ENCODE measurements at regions not wholly inside any gene's neighbourhood (a gene's known extent, or its start where the extent isn't known, plus 50 kb on each side); places are given as distances from the start of the nearest gene placed in this dataset.

DNA sequence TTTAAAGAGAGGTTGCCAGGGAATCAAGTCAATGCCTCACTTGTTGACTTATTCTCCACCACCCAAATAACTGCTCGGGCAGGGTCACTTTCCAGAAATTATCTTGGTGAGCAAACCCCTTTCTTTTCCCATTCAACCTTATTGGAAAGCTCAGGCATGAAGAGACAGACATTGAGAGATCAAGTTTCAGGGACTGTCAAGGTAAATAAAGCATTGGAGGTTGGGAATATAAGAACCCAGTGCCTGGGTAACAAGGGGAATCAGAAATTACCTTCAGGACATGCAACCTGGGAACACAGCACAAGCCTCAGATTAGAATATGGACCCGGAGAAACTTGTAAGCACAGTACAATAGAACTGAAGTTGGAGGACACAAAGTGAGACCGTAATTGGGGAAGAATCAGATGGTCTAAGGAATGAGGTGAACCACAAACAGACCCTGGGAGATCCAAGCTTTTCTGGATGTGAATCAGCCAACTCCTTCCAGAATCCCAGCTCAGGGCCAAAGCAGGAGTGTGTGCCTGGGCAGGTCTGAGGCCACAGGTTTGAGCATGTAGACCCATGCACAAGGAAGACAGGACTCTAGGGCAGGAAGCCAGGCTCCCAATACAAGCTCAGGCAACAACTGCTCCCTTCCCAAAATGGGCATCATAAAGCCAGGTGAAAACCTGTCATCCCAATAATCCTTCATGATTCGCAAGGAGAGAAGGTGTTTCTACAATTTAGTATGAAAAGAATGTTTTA is 512.8 kb downstream of the MAFB start:
- TF ChIP-seq SPI1 (IDR thresholded peaks at IDR 0.05; ENCODE audit: borderline replicate concordance, low read depth) (no peak), GABPA (IDR thresholded peaks at IDR 0.05; ENCODE audit: low read depth) (no peak), POLR2AphosphoS5 (IDR thresholded peaks at IDR 0.05; ENCODE audit: low read depth) (no peak)
- TF ChIP-seq, protein P1, sequence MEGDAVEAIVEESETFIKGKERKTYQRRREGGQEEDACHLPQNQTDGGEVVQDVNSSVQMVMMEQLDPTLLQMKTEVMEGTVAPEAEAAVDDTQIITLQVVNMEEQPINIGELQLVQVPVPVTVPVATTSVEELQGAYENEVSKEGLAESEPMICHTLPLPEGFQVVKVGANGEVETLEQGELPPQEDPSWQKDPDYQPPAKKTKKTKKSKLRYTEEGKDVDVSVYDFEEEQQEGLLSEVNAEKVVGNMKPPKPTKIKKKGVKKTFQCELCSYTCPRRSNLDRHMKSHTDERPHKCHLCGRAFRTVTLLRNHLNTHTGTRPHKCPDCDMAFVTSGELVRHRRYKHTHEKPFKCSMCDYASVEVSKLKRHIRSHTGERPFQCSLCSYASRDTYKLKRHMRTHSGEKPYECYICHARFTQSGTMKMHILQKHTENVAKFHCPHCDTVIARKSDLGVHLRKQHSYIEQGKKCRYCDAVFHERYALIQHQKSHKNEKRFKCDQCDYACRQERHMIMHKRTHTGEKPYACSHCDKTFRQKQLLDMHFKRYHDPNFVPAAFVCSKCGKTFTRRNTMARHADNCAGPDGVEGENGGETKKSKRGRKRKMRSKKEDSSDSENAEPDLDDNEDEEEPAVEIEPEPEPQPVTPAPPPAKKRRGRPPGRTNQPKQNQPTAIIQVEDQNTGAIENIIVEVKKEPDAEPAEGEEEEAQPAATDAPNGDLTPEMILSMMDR (IDR thresholded peaks at IDR 0.05; ENCODE audit: insufficient read depth, low read length) = no peak
- TF ChIP-seq, protein P2, sequence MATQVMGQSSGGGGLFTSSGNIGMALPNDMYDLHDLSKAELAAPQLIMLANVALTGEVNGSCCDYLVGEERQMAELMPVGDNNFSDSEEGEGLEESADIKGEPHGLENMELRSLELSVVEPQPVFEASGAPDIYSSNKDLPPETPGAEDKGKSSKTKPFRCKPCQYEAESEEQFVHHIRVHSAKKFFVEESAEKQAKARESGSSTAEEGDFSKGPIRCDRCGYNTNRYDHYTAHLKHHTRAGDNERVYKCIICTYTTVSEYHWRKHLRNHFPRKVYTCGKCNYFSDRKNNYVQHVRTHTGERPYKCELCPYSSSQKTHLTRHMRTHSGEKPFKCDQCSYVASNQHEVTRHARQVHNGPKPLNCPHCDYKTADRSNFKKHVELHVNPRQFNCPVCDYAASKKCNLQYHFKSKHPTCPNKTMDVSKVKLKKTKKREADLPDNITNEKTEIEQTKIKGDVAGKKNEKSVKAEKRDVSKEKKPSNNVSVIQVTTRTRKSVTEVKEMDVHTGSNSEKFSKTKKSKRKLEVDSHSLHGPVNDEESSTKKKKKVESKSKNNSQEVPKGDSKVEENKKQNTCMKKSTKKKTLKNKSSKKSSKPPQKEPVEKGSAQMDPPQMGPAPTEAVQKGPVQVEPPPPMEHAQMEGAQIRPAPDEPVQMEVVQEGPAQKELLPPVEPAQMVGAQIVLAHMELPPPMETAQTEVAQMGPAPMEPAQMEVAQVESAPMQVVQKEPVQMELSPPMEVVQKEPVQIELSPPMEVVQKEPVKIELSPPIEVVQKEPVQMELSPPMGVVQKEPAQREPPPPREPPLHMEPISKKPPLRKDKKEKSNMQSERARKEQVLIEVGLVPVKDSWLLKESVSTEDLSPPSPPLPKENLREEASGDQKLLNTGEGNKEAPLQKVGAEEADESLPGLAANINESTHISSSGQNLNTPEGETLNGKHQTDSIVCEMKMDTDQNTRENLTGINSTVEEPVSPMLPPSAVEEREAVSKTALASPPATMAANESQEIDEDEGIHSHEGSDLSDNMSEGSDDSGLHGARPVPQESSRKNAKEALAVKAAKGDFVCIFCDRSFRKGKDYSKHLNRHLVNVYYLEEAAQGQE (IDR thresholded peaks at IDR 0.05; ENCODE audit: insufficient replicate concordance, low read depth) = no peak
- Histone ChIP-seq H3K4me3 (replicated peaks; ENCODE audit: insufficient read depth, low read length) (no peak overlapping the region), H3K27me3 (ENCODE audit: insufficient read depth, poor library complexity, severe bottlenecking) (peaks cover 4% of the 10 kb centered on the region), H3K27ac (replicated peaks) (no peak overlapping the region)
- DNase-seq (ENCODE audit: low read depth in 1 of 2, low spot score in 1 of 2) = no peak

DNA sequence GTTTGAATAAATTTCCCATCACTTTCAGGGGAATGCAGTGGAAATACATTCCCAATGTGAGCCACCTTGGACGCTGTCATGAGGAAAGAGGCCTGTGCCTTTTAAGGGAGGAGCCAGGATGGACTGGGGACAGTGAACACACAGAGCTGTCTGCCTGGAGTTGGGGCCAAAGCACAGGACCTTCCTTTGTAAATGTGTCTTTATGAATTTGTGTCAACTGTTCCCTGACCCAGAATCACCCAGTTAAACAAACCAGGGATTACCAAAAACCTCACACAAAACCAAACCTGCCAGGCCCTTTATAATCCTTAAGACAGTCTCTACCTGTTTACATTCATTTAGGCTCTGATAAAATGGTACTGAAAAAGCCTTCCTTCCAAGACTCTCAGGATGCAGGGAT is 513.7 kb downstream of the MAFB start:
- no peak for DNase-seq (ENCODE audit: low read depth in 1 of 2, low spot score in 1 of 2)
- Histone ChIP-seq H3K27me3 (ENCODE audit: insufficient read depth, poor library complexity, severe bottlenecking) (peaks cover 4% of the 10 kb centered on the region), H3K4me3 (replicated peaks; ENCODE audit: insufficient read depth, low read length) (no peak overlapping the region), H3K27ac (replicated peaks) (no peak overlapping the region)
- TF ChIP-seq GABPA (IDR thresholded peaks at IDR 0.05; ENCODE audit: low read depth) = no peak
- TF ChIP-seq SPI1 (IDR thresholded peaks at IDR 0.05; ENCODE audit: borderline replicate concordance, low read depth) = no peak
- TF ChIP-seq, protein P1 (IDR thresholded peaks at IDR 0.05; ENCODE audit: insufficient read depth, low read length) = no peak
- no peak for TF ChIP-seq POLR2AphosphoS5 (IDR thresholded peaks at IDR 0.05; ENCODE audit: low read depth)
- TF ChIP-seq, protein P2 (IDR thresholded peaks at IDR 0.05; ENCODE audit: insufficient replicate concordance, low read depth) = no peak

DNA sequence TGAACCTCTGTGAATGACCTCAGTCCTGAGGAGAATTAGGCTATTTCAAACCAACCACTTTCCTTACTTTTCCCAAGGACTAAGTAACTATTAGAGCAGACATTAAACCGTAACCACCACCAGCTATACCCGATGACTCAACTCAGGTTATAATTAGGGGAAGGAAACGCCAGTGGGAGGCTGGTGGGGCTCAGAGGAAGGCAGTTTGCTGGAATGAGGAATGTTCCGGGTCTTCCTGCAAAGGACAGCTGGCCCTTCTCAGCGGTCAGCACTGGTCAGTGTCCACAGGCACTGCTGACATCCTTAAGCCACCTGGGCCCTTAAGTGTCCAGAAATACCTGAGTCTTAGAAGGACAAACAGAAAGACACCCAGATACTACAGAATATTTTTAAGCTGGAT is 515.2 kb downstream of the MAFB start:
- no peak for DNase-seq (ENCODE audit: low read depth in 1 of 2, low spot score in 1 of 2)
- H3K27me3 ChIP-seq (ENCODE audit: insufficient read depth, poor library complexity, severe bottlenecking) = peaks cover 4% of the 10 kb centered on the region

More for the DNA sequence above, 515.2 kb downstream of the MAFB start:
- H3K4me3 ChIP-seq (replicated peaks; ENCODE audit: insufficient read depth, low read length) = no peak overlapping the region
- TF ChIP-seq SPI1 (IDR thresholded peaks at IDR 0.05; ENCODE audit: borderline replicate concordance, low read depth) (no peak), GABPA (IDR thresholded peaks at IDR 0.05; ENCODE audit: low read depth) (no peak), POLR2AphosphoS5 (IDR thresholded peaks at IDR 0.05; ENCODE audit: low read depth) (no peak)
- TF ChIP-seq, protein P1 (IDR thresholded peaks at IDR 0.05; ENCODE audit: insufficient read depth, low read length) = no peak
- TF ChIP-seq, protein P2 (IDR thresholded peaks at IDR 0.05; ENCODE audit: insufficient replicate concordance, low read depth) = no peak
- no peak overlapping the region for H3K27ac ChIP-seq (replicated peaks)
